Endothelial cell of umbilical vein (primary cell): ENCODE measurements at regions not wholly inside any gene's neighbourhood (a gene's known extent, or its start where the extent isn't known, plus 50 kb on each side); places are given as distances from the start of the nearest gene placed in this dataset.

ENCODE experiments used
- BruUV-seq: library from RNA; stranded (reverse); fragments of 400-500 nt; replicated peaks from 2 replicates; lab custom pipeline; 2021; lab: Mats Ljungman, UMichigan
- CTCF ChIA-PET: fragments of 300-600, 350-600 bp; sonication (Branson Sonifier 250); formaldehyde crosslinking; loops from one replicate; lab custom pipeline; 2021; ENCODE audit warnings: antibody characterized with exemption, inconsistent platforms; lab: Charles Lee
- POLR2A ChIA-PET: fragments of 300-600, 350-600 bp; sonication (Branson Sonifier 250); formaldehyde crosslinking; loops from one replicate; lab custom pipeline; 2021; ENCODE audit warnings: antibody characterized with exemption, inconsistent platforms; lab: Charles Lee
- DNase-seq: peaks from one replicate; pipeline ENCODE4 v3.0.0-alpha.2; 2011; ENCODE audit warnings: low read depth, low spot score
- FAIRE-seq: peaks from 2 replicates; lab custom pipeline; 2011; peaks lifted over from hg19 to GRCh38; lab: Jason Lieb, UNC
- H2AFZ ChIP-seq: 2 replicates; pipeline ENCODE4 v1.6.0; 2012; ENCODE audit warnings: low read depth, low read length, control low read depth, inconsistent platforms
- H3K27ac ChIP-seq: 2 replicates; pipeline ENCODE4 v1.5.1; 2011; ENCODE audit warnings: low read depth, mild to moderate bottlenecking, control low read depth, low read length, moderate library complexity; ENCODE audit not compliant: insufficient read depth
- H3K27me3 ChIP-seq, 2 experiments: 2 replicates each; pipeline versions ENCODE4 v1.6.0 to v1.6.1; 2011; ENCODE audit warnings: low read length in 2 of 2, mixed read lengths in 1 of 2; ENCODE audit not compliant: control insufficient read depth in 2 of 2, insufficient read depth in 2 of 2
- H3K36me3 ChIP-seq, 2 experiments: 2 replicates in 1 of 2; 3 replicates in 1 of 2; pipeline ENCODE4 v1.5.1; 2011; ENCODE audit warnings: low read length in 2 of 2, mild to moderate bottlenecking in 1 of 2, moderate library complexity in 1 of 2; ENCODE audit not compliant: control insufficient read depth in 2 of 2, insufficient read depth in 2 of 2; ENCODE audit errors: extremely low read depth in 1 of 2
- H3K4me1 ChIP-seq: 3 replicates; pipeline ENCODE4 v1.5.1; 2011; ENCODE audit warnings: mild to moderate bottlenecking, low read length; ENCODE audit not compliant: control insufficient read depth, insufficient read depth; ENCODE audit errors: extremely low read depth
- H3K4me2 ChIP-seq: 2 replicates; pipeline ENCODE4 v1.6.1; 2011; ENCODE audit warnings: low read length, control low read depth, mixed read lengths; ENCODE audit not compliant: insufficient read depth
- H3K4me3 ChIP-seq, 3 experiments: fragments of 200-600 bp in 1 of 3; sonication (generic), shearing (Covaris generic) in 1 of 3; replicated peaks in 1 of 3; 2 replicates each; pipeline ENCODE4 v1.5.1; 2011 to 2016; ENCODE audit warnings: control low read depth in 3 of 3, low read length in 3 of 3, mild to moderate bottlenecking in 2 of 3, inconsistent platforms in 1 of 3, low read depth in 1 of 3, moderate library complexity in 1 of 3; ENCODE audit not compliant: insufficient read depth in 1 of 3
- H3K79me2 ChIP-seq: 2 replicates; pipeline ENCODE4 v1.6.0; 2012; ENCODE audit warnings: low read length, inconsistent platforms; ENCODE audit not compliant: control insufficient read depth, insufficient read depth
- H3K9ac ChIP-seq: replicated peaks from 2 replicates; pipeline ENCODE3; 2011; ENCODE audit warnings: low read length, control low read depth; ENCODE audit not compliant: insufficient read depth; ENCODE audit errors: extremely low read depth
- H3K9me1 ChIP-seq: replicated peaks from 3 replicates; pipeline ENCODE4 v1.6.0; 2011; ENCODE audit warnings: mild to moderate bottlenecking, low read length; ENCODE audit not compliant: control insufficient read depth, insufficient read depth; ENCODE audit errors: extremely low read depth
- H3K9me3 ChIP-seq: replicated peaks from 2 replicates; pipeline ENCODE4 v1.5.1; 2012; ENCODE audit warnings: low read length, inconsistent platforms; ENCODE audit not compliant: control insufficient read depth, insufficient read depth
- H4K20me1 ChIP-seq: replicated peaks from 2 replicates; pipeline ENCODE3; 2011; ENCODE audit warnings: mild to moderate bottlenecking, low read length; ENCODE audit not compliant: control insufficient read depth, insufficient read depth; ENCODE audit errors: extremely low read depth
- CTCF ChIP-seq, 2 donors: IDR thresholded peaks; 1 replicate in 1 of 2; 2 replicates in 1 of 2; pipeline ENCODE4 v1.5.1; 2011; ENCODE audit warnings: low read length in 2 of 2, mild to moderate bottlenecking in 2 of 2, moderate library complexity in 2 of 2, control low read depth in 1 of 2, inconsistent platforms in 1 of 2, low read depth in 1 of 2; ENCODE audit not compliant: insufficient read depth in 1 of 2; ENCODE audit errors: extremely low read depth in 1 of 2
- EZH2 ChIP-seq: IDR thresholded peaks from 2 replicates; pipeline ENCODE4 v1.6.1; 2012; ENCODE audit warnings: borderline replicate concordance, low read depth, mild to moderate bottlenecking, moderate library complexity, low read length, inconsistent platforms; ENCODE audit not compliant: severe bottlenecking
- FOS ChIP-seq: IDR thresholded peaks from 2 replicates; pipeline ENCODE4 v1.6.1; 2011; ENCODE audit warnings: mild to moderate bottlenecking, low read length, moderate library complexity, borderline replicate concordance; ENCODE audit not compliant: insufficient read depth
- GATA2 ChIP-seq: IDR thresholded peaks from 2 replicates; pipeline ENCODE4 v1.7.0; 2011; ENCODE audit warnings: low read depth, mild to moderate bottlenecking, moderate library complexity, mixed read lengths, low read length; ENCODE audit not compliant: insufficient read length, insufficient read depth
- JUN ChIP-seq: IDR thresholded peaks from 2 replicates; pipeline ENCODE4 v1.6.1; 2011; ENCODE audit warnings: borderline replicate concordance, low read depth; ENCODE audit not compliant: insufficient read length, insufficient read depth
- MAX ChIP-seq: IDR thresholded peaks from 2 replicates; pipeline ENCODE4 v1.6.1; 2011; ENCODE audit not compliant: insufficient read depth, insufficient read length
- MYC ChIP-seq: IDR thresholded peaks from one replicate; pipeline ENCODE4 v1.6.1; 2011; ENCODE audit warnings: mild to moderate bottlenecking, low read depth, low read length
- POLR2A ChIP-seq: IDR thresholded peaks from 2 replicates; pipeline ENCODE4 v1.6.1; 2012; ENCODE audit warnings: low read depth, mild to moderate bottlenecking, control low read depth, low read length
- POLR2AphosphoS5 ChIP-seq: IDR thresholded peaks from 2 replicates; pipeline ENCODE4 v1.6.1; 2012; ENCODE audit warnings: low read depth, mild to moderate bottlenecking, control low read depth, low read length, moderate library complexity; ENCODE audit not compliant: insufficient read depth
- dilution Hi-C: fragments of 300-500 bp; cut with MboI; formaldehyde crosslinking; loops from one replicate; pipeline ENCODE4 v1.15.0; 2019; ENCODE audit warnings: low sequenced_read_pairs; ENCODE audit not compliant: extremely low pct_ligation_motif_present
- intact Hi-C: fragments of 100-400 bp; cut with micrococcal nuclease; formaldehyde crosslinking; loops from one replicate; pipeline ENCODE4 v1.10.0; 2022

- Histone ChIP-seq H3K9me3 (no peaks in the 10 kb centered on the region), H3K4me3 (no peak overlapping the region), H3K4me1 (peaks cover 6% of the 10 kb centered on the region), H3K27me3 (peaks cover 2 to 9% of the 10 kb centered on the region in 2 experiments), H3K27ac (no peak overlapping the region), H3K9ac (no peak overlapping the region), H3K9me1 (no peaks in the 10 kb centered on the region), H3K36me3 (no peaks in the 10 kb centered on the region), H3K4me2 (no peak overlapping the region), H3K79me2 (no peaks in the 10 kb centered on the region), H4K20me1 (no peaks in the 10 kb centered on the region), H2AFZ (no peak overlapping the region)
- dilution Hi-C loops (no loop called here), intact Hi-C loops (no loop called here)
- CTCF ChIA-PET: interaction anchor here (0.8 to 2.3 kb wide), 2 partner anchors 21 to 74 kb away, joined by 3 to 13 read pairs; no protein-coding TSS in a partner anchor
- POLR2A ChIA-PET: no interaction called here
- no peak for FAIRE-seq
- BruUV-seq: no TSS peak
- TF ChIP-seq FOS (no peak), MYC (no peak), EZH2 (no peak), POLR2AphosphoS5 (no peak), POLR2A (no peak), MAX (no peak), CTCF (IDR thresholded peaks at IDR 0.05; ENCODE audit: extremely low read depth in 1 of 2, insufficient read depth in 1 of 2, low read depth in 1 of 2, low read length in 2 of 2) (no peak), GATA2 (no peak), JUN (no peak)
- no peak for DNase-seq
Observed at GRCh38 chr6:37558646-37559045, 59.0 kb upstream of the CCDC167 start.
